SHP77 treated with DMSO at 0.1 percent for 48 hours (cell line): ENCODE measurements at regions not wholly inside any gene's neighbourhood (a gene's known extent, or its start where the extent isn't known, plus 50 kb on each side); places are given as distances from the start of the nearest gene placed in this dataset.
A peak's percentile ranks its signal among the peaks of the same experiment; 100 is the strongest.

Source experiments
- DNase-seq: peaks from one replicate; lab custom pipeline; 2025; lab: John Stamatoyannopoulos, UW

DNA sequence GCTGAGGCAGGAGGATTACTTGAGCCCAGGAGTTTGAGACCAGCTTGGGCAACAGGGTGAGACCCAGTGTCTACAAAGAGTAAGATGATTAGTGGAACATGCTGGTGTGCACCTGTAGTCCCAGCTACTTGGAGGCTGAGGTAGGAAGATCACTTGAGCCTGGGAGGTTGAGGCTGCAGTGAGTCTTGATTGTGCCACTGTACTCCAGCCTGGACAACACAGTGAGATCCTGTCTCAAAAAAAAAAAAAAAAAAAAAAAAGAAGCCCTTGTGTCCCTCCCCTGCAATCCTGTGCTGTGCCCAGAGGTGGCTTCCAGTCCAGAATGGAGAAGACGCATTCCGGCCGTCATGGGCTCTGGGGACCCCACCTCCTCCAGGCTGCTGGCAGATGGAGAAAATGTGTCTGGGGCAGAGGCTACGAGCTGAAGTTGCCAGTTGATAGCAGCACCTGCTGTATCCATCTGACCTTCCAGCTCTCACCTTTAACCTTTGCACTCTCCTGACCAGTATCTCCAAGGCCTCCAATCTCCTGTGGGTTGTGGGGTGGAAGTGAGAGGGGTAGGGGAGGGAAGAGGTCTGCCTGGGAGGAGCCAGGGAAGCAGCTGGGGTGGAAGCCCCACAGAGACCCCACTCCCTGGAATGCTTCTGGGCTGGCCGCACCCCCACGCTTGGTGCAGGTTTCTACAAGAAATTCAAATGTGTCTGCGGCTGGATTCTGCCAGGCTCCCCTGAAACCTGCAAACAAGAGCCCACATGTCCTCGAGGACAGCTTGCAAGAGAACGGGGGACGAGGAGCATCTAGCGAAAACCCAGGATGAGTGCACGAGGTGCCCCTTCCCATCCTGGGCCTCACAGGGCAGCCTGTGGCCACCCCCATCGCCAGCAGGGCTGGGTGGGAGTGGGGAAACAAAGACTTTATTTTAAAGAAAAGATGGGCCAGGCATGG is 148.3 kb upstream of the IER5L start:
- DNase-seq: no peak

DNA sequence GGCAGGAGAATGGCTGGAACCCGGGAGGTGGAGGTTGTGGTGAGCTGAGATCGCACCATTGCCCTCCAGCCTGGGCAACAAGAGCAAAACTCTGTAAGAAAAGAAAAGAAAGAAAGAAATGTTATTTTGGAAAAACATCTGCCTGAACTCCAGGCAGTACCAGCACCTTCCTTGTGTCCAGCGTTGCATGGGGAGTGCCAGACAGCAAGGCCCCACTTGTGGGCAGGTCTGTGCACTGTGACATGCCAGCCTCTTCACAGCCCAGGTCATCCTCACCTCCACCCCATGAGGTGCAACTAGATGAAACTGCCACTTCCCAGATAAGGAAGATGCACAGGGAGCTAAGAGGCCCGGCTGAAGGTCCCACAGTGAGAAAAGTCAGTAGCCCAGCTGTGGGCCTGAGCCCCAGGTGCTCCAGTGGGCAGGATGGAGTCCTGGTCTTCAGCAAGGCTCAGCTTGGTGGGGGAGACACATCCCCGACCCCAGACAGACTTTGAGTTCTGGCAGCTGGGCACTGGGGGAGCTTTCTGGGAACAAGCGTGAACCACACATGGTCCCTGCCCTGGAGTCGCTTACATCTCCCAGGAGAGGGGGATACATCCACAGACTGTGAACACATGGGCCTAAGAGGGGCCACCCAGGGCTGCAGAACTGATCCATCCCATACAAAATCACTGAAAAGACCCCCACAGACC is 146.9 kb upstream of the IER5L start:
- DNase-seq: no peak

DNA sequence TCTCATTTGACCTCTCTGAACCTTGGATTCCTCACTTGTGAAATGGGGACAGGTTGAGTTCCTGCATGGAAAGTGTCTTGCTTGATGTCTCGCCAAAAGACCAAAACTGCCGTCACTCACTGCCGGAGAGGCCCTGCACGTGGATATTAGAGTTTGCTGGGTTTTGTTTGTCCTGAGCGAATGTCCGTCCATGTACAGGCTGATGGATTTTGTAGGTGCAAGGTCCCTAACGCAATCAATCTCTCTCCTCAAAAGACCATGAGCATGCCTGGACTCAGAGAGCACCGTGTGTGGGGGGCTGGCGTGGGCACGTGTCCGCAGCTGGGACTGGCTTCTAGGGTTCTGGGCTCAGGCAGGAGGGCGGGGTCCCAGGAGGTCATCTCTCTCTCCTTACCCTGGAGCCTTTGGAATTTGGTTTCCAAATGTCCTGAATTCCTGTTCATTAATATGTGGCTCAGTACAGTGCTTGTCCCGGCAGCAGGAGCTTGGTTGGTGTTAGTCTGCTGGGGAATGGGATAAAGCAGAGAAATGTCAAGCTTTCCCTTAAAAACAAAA is 146.0 kb upstream of the IER5L start:
- DNase-seq: no peak

DNA sequence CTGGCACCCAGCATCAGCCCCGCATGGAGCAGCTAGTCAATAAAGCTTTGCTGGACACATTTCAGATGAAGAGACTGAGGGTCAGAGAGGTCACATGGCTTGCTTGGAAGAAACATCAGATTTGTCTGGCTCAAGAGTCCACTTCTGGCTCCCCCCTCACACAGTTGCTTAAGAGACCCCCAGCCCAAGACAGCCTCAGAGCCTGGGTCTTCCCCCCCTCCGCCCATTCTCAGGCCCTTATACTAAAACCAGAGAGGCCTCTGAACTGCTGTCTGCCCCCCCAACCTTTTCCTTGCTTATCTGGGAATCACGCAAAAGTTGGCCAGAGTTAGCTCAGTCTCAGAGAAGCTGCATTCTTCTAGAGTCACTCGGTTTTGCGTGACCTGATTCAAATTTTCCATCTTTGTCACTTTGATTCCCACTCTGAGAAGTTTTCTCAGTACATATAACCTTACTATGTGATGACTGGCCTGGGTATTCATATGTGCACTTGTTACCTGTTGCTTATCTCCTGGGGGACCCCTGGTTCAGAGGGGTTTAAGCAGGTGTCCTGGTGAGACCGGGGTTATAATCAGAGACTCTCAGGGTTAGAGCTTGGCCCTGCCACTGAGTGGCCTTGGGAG is 145.4 kb upstream of the IER5L start:
- no peak for DNase-seq

DNA sequence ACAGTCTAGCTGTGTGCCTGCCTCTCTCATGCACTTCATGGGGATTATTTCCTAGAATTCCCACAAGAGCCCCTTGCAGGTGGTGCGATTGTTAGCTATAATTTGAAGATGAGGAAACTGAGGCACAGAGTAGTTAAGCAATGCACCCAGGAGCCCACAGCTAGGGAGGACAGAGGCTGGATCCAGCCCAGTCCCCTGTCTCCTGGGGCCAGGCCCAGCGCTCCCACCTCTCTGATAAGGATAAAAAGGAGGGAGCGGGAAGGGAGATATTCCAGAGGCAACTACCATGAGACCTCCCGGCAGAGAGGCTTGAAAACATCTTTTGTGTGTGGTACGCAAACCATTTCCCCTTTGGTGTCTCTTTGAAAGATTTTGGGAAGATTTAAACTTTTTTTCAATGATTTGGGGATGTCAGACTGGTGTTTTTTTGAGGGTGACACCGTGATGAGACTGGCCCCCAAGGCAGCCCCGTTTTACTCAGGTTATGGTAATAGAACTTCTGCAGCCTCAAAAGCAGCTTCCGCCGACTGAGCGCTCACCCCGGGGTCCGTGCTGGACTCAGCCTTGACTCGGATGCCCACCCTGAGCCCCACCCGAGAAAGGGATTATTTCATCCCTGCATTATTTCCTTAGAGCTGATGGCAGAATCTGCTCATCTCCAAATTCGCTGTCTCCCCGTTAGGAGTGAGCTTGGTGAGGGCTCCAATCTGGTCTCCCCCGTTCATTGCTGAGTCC is 144.7 kb upstream of the IER5L start:
- DNase-seq: no peak

DNA sequence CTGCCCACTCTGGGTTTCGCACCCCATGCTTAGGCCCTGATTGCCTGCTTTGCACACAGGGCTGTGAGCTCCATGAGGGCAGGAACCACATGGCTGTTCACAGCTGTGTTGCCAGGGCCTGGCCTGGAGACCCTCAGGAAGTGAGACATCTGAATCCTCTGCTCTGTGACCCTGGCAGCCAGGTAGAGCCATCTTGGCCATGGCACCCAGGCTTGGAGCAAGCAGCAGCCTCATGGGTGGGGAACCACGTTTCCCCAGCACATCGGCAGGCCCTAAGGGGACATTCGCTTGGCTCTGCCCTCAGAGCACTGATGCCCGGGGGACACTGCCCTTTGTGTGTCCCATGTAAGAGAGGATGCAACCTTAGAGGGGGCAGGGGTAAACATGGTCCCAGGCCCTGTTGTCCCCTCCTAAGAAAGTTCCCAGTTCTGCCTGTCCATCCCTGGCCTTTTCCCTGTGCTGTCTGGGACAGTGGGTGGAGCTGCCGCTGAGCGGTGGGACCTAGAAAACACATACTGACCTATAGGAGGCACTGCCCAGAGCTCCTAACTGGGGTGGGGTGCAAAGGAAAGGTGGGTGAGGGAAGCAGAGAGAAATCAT is 144.1 kb upstream of the IER5L start:
- DNase-seq: no peak

DNA sequence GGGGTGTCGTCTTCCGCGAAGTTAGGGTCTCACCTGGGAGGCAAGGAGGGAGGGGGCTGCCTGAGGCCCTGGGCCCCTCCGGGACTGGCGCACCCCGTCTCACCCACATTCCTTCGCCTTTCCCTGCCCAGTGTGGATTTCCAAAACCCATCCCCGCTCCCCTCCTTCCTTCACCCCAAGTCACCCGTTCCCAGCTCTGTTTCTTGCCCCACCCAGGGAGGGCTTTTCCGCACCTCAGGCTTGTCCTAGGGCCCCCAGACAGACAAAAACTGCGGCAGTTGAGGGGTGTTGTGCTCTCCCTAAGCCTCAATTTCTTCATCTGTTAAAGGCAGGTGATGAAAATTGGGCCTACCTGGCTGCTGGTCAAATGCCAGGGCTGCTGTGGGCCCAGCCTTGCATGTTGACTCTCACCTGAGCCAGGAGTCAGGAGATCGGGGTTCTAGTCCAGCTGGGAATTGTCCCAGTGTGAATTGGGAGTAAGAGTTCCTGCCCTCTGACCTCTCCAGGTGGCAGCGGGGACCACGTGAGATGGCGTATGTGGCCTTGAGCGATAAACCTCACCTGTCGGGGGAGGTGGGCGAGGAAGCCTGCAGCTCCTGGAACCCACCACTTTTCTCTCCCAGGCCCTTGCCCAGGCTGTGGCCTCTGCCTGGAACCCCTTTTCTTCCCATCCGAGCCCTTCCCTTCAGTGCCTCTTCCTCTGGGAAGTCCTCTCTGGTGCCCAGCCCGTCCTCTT is 143.4 kb upstream of the IER5L start:
- no peak for DNase-seq

DNA sequence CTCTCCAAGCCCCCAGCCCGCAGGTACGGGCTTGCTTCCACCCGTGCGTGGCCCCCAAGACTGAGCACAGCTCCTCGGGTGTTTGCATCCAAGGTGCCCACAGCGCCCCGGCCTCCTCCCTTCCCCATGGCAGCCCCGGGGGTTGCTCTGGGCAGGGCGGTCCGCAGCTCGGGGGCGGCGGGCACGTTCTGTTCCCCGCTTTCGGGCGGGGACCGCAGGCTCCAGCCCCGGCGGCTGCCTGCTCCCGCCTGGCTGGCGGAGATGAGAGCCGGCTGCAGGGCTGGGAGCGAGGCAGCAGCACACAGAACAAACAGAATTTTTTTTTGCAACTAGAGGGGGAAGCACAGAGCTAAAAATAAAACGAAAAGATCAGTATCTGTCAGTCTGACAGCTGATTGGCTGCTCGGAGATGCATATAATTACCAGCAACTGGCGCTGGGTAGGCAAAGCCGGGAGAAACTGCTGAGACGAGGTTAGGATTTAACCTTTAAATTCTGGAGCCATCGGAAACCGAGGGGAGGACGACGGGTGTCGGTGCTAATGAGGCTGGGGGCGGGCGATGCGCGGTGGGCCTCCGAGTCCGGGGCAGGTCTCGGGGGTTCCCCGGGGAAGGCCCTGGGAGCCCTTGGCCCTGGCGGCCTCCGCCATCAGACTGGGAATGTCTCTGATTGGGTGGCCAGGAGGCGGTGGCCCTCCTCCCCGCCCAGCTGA is 142.7 kb upstream of the IER5L start:
- DNase-seq: peak; percentile 82

DNA sequence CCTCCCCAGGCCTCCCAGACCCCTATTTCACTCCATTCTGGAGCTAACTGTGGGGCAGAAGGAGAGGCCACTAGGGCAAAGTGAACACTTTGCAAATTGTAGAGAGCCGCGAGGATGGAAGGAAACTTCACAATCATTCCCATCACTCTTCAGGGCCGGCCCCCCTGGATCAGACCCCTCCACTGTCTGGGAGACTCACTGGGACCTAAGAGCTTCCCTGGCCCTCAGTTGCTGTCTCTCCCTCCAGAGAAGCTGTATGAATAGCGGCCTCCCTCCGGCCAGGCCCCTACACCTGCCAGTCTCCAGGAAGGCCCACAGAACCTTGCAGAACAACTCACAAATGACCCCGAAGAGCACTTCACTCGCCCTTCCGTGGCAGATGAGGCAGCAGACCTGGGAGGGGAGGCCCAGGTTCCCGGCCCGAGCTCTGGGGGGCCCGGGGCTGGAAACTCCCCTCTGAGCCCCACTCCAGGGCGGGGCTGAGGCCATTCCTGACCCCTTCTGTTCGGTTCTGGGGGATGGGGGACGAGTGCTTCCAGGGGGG is 141.9 kb upstream of the IER5L start:
- DNase-seq: no peak

DNA sequence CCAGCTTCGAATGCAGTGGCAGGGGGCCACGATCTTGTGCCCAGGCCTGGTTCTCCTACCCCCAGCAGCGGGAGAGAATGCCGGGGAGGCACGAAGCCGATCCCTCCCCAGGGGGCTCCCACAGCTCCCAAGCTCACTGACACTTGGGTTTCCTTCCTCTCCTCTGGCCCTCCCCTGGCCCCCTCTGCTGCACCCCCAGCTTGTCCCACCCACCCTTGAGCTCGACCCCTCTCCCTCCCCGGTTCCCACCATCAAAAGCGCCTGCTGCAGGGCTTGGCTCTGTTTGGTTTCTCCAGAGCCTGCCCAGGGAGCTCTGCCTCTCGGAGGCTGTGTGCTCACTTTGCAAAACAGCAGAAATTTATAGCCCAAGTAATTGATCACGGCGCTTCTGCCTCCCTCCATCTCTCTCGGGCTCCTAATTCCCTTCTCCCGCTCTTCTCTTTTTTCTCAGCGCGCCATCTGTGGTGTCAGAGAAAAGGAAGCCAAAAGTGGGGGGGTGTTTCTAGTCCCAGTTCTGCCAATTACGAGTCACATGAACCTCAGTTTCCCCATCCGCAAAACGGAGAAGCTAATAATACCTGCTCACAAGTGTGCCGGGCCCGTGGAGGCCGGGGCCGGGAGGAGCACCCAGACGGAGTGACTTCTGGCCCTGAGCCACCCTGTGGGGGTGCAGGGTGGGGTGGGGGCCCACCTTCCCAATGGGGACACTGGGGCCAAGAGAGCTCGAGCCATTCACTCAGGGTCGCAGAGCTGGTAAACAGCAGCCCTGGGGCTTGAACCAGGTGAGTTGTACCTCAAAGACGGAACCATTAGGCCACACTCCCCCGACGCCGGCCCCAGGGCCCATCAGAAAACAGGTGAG is 141.2 kb upstream of the IER5L start:
- no peak for DNase-seq

DNA sequence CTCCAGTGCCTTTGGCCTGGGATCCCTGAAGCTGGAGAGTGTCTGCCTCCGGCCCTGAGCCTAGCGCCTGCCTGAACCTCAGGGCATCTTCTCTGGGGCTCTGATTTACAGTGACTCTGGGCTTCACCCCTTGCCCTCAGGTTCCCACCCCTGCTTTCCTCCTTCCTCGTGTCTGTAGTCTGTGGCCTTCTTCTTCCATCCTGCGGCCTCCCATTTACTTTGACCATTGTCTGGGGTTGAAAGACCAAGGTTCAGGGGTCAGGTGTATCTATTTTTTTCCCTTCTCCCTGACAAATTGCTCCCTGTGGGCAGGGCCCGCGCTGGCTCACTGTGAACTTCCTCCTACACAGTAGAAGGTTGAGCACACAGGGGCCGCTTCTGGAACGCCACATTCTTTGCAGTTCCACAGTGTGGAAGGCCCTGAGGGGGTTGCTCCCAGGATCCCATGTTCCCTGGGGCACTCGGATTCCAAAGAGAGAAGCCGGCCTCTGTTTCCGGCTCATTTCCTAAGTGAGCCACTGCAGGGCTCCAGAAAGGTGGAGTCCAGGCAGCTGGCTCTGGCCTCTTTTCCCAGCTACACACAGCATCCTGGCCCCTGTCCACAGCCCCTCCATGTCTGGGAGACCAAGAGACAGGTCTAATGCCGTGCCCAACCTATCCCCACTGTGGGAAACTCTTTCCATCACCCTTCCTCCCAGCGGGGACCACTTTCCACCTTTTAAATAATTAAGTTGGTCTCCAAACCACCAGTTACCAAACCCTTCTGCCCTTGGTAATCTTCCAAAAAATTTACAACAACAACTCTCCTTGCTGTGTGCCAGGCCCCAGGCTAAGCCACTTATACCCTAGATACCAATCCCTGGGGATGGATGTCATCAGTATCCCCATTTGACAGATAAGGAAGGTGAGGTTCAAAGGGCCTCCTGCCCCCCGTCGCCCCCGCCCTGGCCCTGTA is 140.3 kb upstream of the IER5L start:
- DNase-seq: no peak

DNA sequence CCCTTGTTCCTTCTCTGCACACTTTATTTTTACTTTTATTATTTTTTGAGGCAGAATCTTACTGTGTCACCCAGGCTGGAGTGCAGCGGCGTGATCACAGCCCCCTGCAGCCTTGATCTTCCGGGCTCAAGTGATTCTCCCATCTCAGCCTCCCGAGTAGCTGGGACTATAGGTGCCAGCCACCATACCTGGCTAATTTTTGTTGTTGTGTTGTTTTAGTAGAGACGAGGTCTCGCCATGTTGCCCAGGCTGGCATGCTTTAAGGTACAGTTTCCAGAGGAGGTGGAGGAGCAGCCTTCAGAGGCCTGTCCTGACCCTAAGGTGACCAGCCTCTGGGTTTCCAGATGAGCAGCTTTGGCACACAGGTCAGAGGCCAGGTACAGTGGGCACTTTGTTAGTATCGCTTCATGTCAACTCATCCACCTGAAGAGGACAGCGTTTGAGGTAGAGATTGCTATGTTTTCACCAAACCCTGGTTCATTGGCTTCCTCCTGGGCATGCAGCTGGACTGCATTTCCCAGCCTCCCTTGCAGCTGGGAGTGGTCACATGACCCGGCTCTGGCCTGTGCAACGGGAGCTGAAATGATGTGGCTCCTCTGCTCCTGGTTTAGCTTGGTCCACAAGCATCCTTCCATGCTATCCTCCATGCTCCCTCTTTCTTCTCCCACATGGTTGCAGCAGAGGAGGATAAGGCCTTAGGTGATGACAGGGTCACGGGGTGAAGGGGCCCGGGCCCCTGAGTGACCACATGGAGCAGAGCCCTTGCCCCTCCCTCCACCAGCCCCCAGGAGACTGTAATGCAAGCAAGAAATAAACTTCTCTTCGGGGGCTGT is 139.3 kb upstream of the IER5L start:
- no peak for DNase-seq

DNA sequence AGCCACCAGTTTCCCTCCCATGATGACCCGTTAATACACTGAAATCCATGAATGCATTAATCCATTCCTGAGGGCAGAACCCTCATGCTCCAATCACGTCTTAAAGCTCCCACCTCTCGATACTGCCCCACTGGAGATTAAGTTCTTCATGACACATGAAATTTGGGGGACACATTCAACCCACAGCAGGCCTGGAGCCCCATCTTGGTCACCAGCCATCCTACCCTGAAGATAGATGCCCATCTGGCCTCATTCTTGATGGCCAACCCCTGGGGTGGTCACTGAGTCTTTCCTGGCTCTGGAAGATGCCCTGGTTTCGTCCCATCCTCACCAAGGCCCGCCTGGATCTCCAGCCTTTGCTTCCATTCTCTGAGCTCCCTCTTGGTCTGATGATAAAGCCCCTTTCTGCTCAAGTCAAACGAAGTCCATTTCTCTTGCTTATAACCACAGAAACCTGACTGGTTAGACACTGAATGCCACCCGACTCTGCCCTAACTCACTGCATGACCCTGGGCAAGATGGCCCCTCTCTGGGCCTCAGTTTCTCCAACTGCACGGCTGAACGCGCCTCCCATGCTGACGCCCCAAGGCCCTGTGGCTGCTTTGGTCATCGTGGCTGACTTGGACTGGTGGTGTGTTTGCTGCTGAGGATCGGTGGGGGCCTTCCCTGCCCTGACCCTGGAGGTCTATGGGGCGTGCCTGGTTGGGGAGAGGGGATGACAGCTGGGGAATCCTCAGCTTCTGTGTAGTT is 138.4 kb upstream of the IER5L start:
- DNase-seq: no peak

DNA sequence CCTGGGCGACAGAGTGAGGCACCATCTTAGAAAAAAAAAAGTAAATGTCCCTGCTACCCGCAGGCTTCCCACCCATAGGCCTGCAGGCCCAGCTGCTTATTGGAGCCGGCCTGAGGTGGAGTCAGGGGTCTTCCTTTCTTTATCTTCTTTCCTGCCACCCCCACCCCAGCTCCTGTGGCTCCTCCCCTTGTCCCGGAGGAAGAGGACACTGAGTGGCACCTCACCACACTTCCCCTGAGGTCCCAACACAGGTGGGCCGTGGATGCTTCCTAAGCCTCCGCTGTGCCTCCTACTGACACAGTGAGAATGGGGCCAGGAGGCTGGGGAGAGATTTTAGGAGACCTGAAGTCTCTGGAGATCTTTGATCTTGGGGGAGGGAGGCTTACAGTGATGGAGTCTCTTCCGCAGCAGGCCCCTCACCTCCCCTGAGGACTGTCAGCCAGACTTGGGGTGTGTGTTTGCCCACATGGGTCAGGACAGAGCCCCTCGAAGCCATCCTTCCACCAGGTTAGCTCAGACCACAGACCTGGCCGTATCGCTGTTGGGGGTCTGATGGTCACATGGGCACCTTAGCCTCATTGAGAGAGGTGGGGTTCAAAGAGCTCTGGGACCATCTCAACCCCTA is 135.4 kb upstream of the IER5L start:
- no peak for DNase-seq

DNA sequence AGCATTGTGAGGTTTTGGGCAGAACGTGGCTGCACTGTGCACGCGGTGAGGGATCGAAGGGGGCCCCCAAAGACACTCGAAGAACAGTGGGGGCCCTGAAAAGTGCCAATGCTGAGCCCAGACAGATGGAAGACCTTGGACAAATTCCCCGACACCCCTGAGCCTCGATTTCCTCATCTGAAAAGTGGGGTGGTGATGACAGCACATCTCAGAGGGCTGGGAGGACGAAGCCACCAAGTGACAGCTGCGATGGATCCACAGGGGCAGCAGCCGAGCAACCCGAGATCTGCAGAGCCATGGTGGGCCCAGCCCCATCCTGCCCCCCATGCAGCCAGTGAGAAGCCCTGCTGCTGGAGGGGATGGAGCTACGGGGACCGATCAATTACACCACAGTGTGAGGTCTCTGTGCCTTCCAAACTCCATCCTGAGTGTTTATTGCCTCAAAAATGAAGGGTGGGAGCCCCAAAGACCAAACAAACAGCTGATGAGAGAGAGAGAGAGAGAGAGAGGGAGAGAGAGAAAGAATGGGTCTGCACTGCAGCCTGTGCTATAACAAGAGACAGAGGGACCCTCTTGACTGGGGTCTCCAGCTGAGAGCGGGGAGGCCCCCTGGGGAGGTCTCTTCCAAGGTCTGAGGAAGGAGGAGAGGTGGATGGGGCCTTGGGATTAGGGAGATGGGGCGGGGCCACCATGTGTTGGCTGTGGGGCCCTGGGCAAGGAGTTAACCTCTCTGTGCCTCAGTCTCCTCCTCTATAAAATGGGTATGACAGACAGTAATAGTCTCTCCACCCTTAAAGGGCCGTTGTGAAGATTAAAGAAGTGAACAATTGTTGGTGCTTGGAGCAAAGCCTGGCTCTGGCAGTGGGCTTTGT is 134.4 kb upstream of the IER5L start:
- no peak for DNase-seq
